ENCODE measurements at regions not wholly inside any gene's neighbourhood (a gene's known extent, or its start where the extent isn't known, plus 50 kb on each side); places are given as distances from the start of the nearest gene placed in this dataset.

DNA sequence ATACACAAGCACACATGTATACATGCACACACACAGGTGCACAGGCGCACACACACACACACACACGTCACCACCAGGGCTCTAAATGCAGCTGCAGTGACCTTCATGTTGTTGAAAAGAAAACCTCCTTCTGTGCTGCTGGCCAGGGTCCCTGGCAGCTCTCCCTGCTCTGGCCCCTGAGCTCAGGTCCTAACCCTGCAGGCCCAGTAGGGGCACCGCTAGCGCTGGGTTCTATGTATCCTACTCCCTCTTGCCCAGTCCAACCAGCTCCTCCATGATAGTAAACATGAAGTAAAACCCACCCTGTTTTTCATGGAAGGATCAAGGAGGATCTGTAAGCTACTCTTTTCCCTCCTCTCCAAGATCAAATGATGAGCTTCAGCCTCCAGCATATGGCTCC lies 172.8 kb downstream of the RBFOX3 start:
- Histone ChIP-seq H3F3A (ENCODE audit: insufficient read depth, low read length, poor library complexity, severe bottlenecking) (no peaks in the 10 kb centered on the region), H3K79me2 (replicated peaks; ENCODE audit: insufficient read depth, low read length) (no peaks in the 10 kb centered on the region), H3K4me2 (ENCODE audit: low read length) (no peak overlapping the region), H3K36me3 (ENCODE audit: insufficient read depth, low read length) (no peaks in the 10 kb centered on the region), H3K27me3 (ENCODE audit: insufficient read depth, low read depth, low read length) (no peaks in the 10 kb centered on the region), H3K9me3 (ENCODE audit: low read length) (no peaks in the 10 kb centered on the region), H2AFZ (ENCODE audit: low read depth, low read length) (no peak overlapping the region), H3K9me2 (ENCODE audit: insufficient read depth, low read length) (no peaks in the 10 kb centered on the region), H3K4me3 (ENCODE audit: low read length) (no peak overlapping the region), H3K9ac (ENCODE audit: low read length) (no peak overlapping the region), H3K27ac (ENCODE audit: low read length) (no peak overlapping the region), H4K20me1 (ENCODE audit: insufficient read depth) (no peaks in the 10 kb centered on the region)
- no peak for TF ChIP-seq POLR2AphosphoS5 (IDR thresholded peaks at IDR 0.05)
- TF ChIP-seq, protein P1, sequence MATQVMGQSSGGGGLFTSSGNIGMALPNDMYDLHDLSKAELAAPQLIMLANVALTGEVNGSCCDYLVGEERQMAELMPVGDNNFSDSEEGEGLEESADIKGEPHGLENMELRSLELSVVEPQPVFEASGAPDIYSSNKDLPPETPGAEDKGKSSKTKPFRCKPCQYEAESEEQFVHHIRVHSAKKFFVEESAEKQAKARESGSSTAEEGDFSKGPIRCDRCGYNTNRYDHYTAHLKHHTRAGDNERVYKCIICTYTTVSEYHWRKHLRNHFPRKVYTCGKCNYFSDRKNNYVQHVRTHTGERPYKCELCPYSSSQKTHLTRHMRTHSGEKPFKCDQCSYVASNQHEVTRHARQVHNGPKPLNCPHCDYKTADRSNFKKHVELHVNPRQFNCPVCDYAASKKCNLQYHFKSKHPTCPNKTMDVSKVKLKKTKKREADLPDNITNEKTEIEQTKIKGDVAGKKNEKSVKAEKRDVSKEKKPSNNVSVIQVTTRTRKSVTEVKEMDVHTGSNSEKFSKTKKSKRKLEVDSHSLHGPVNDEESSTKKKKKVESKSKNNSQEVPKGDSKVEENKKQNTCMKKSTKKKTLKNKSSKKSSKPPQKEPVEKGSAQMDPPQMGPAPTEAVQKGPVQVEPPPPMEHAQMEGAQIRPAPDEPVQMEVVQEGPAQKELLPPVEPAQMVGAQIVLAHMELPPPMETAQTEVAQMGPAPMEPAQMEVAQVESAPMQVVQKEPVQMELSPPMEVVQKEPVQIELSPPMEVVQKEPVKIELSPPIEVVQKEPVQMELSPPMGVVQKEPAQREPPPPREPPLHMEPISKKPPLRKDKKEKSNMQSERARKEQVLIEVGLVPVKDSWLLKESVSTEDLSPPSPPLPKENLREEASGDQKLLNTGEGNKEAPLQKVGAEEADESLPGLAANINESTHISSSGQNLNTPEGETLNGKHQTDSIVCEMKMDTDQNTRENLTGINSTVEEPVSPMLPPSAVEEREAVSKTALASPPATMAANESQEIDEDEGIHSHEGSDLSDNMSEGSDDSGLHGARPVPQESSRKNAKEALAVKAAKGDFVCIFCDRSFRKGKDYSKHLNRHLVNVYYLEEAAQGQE (IDR thresholded peaks at IDR 0.05; ENCODE audit: borderline replicate concordance): no peak
- no peak for TF ChIP-seq TAF1 (IDR thresholded peaks at IDR 0.05; ENCODE audit: low read depth)
- TF ChIP-seq SMC3 (conservative IDR thresholded peaks at IDR 0.05; ENCODE audit: poor library complexity): no peak
- TF ChIP-seq, protein P2, sequence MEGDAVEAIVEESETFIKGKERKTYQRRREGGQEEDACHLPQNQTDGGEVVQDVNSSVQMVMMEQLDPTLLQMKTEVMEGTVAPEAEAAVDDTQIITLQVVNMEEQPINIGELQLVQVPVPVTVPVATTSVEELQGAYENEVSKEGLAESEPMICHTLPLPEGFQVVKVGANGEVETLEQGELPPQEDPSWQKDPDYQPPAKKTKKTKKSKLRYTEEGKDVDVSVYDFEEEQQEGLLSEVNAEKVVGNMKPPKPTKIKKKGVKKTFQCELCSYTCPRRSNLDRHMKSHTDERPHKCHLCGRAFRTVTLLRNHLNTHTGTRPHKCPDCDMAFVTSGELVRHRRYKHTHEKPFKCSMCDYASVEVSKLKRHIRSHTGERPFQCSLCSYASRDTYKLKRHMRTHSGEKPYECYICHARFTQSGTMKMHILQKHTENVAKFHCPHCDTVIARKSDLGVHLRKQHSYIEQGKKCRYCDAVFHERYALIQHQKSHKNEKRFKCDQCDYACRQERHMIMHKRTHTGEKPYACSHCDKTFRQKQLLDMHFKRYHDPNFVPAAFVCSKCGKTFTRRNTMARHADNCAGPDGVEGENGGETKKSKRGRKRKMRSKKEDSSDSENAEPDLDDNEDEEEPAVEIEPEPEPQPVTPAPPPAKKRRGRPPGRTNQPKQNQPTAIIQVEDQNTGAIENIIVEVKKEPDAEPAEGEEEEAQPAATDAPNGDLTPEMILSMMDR (IDR thresholded peaks at IDR 0.05; ENCODE audit: poor library complexity, severe bottlenecking): no peak
- TF ChIP-seq EP300 (conservative IDR thresholded peaks at IDR 0.05; ENCODE audit: poor library complexity, severe bottlenecking): no peak
- TF ChIP-seq RAD21 (conservative IDR thresholded peaks at IDR 0.05): no peak
- no peak for TF ChIP-seq EZH2 (IDR thresholded peaks at IDR 0.05; ENCODE audit: borderline replicate concordance, insufficient read depth, low read length, poor library complexity, severe bottlenecking)
- TF ChIP-seq MXI1 (conservative IDR thresholded peaks at IDR 0.05; ENCODE audit: poor library complexity, severe bottlenecking): no peak

GRCh38 chr17:79437081-79437480 lies 173.8 kb downstream of the RBFOX3 start:
- no peaks in the 10 kb centered on the region for H3F3A ChIP-seq (ENCODE audit: insufficient read depth, low read length, poor library complexity, severe bottlenecking)
- H3K9ac ChIP-seq (ENCODE audit: low read length): no peak overlapping the region
- no peaks in the 10 kb centered on the region for H3K9me2 ChIP-seq (ENCODE audit: insufficient read depth, low read length)
- H3K27me3 ChIP-seq (ENCODE audit: insufficient read depth, low read depth, low read length): no peaks in the 10 kb centered on the region
- no peaks in the 10 kb centered on the region for H3K79me2 ChIP-seq (replicated peaks; ENCODE audit: insufficient read depth, low read length)
- no peak overlapping the region for H3K4me2 ChIP-seq (ENCODE audit: low read length)
- no peak overlapping the region for H3K4me3 ChIP-seq (ENCODE audit: low read length)
- H3K27ac ChIP-seq (ENCODE audit: low read length): no peak overlapping the region
- H3K36me3 ChIP-seq (ENCODE audit: insufficient read depth, low read length): no peaks in the 10 kb centered on the region
- no peaks in the 10 kb centered on the region for H3K9me3 ChIP-seq (ENCODE audit: low read length)
- no peak for TF ChIP-seq TAF1 (IDR thresholded peaks at IDR 0.05; ENCODE audit: low read depth)
- no peak overlapping the region for H2AFZ ChIP-seq (ENCODE audit: low read depth, low read length)
- H4K20me1 ChIP-seq (ENCODE audit: insufficient read depth): no peaks in the 10 kb centered on the region

DNA sequence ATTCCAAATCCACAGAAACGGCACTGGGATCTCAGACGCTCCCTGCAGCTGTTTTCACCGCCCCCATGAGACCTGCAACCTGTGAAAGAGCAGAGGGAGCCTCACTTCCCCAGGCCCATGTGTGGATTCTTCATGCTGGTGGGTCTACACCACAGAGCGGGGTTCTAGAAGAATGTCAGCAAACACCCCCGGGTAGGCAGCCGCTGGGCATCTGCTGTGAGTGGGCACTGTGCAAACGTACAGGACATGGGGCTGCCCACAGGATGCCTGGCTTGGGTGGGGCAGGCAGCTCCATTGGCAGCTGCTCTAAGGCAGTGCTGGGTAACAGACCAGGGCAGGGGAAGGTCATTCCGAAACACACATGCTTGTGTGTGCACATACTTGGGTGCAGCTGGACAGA lies 174.9 kb downstream of the RBFOX3 start:
- Histone ChIP-seq H3K27ac (ENCODE audit: low read length) (no peak overlapping the region), H4K20me1 (ENCODE audit: insufficient read depth) (no peaks in the 10 kb centered on the region), H3F3A (ENCODE audit: insufficient read depth, low read length, poor library complexity, severe bottlenecking) (no peaks in the 10 kb centered on the region), H3K4me2 (ENCODE audit: low read length) (no peak overlapping the region), H3K4me3 (ENCODE audit: low read length) (no peak overlapping the region), H3K36me3 (ENCODE audit: insufficient read depth, low read length) (no peaks in the 10 kb centered on the region), H2AFZ (ENCODE audit: low read depth, low read length) (no peak overlapping the region), H3K9me2 (ENCODE audit: insufficient read depth, low read length) (no peaks in the 10 kb centered on the region), H3K79me2 (replicated peaks; ENCODE audit: insufficient read depth, low read length) (no peaks in the 10 kb centered on the region), H3K9me3 (ENCODE audit: low read length) (no peaks in the 10 kb centered on the region), H3K9ac (ENCODE audit: low read length) (no peak overlapping the region), H3K27me3 (ENCODE audit: insufficient read depth, low read depth, low read length) (no peaks in the 10 kb centered on the region)
- no peak for TF ChIP-seq EZH2 (IDR thresholded peaks at IDR 0.05; ENCODE audit: borderline replicate concordance, insufficient read depth, low read length, poor library complexity, severe bottlenecking)
- TF ChIP-seq POLR2AphosphoS5 (IDR thresholded peaks at IDR 0.05): no peak
- no peak for TF ChIP-seq MXI1 (conservative IDR thresholded peaks at IDR 0.05; ENCODE audit: poor library complexity, severe bottlenecking)
- no peak for TF ChIP-seq RAD21 (conservative IDR thresholded peaks at IDR 0.05)
- no peak for TF ChIP-seq TAF1 (IDR thresholded peaks at IDR 0.05; ENCODE audit: low read depth)
- TF ChIP-seq SMC3 (conservative IDR thresholded peaks at IDR 0.05; ENCODE audit: poor library complexity): no peak
- TF ChIP-seq, protein P1 (IDR thresholded peaks at IDR 0.05; ENCODE audit: borderline replicate concordance): no peak
- TF ChIP-seq EP300 (conservative IDR thresholded peaks at IDR 0.05; ENCODE audit: poor library complexity, severe bottlenecking): no peak
- TF ChIP-seq, protein P2 (IDR thresholded peaks at IDR 0.05; ENCODE audit: poor library complexity, severe bottlenecking): no peak

Measured in neural cell (in vitro differentiated cells).